Mesothelial cell of epicardium (in vitro differentiated cells): ENCODE measurements at regions not wholly inside any gene's neighbourhood (a gene's known extent, or its start where the extent isn't known, plus 50 kb on each side); places are given as distances from the start of the nearest gene placed in this dataset.

Experiments used
- DNase-seq, 2 experiments: peaks; one replicate each; pipeline ENCODE4 v3.0.0; 2021; ENCODE audit warnings: low spot score in 2 of 2; ENCODE audit not compliant: unreplicated experiment in 2 of 2
- H3K27ac Mint-ChIP-seq: 2 replicates; pipeline ENCODE4 v1.8.0; 2021; ENCODE audit warnings: mixed read lengths
- H3K27me3 Mint-ChIP-seq: 2 replicates; pipeline ENCODE4 v1.8.0; 2021; ENCODE audit warnings: low read depth, mixed read lengths
- H3K36me3 Mint-ChIP-seq: 2 replicates; pipeline ENCODE4 v1.8.0; 2021; ENCODE audit warnings: mixed read lengths
- H3K4me1 Mint-ChIP-seq: 2 replicates; pipeline ENCODE4 v1.8.0; 2021; ENCODE audit warnings: mixed read lengths
- H3K4me3 Mint-ChIP-seq: 2 replicates; pipeline ENCODE4 v1.8.0; 2021; ENCODE audit warnings: mild to moderate bottlenecking, moderate library complexity, mixed read lengths
- H3K9me3 Mint-ChIP-seq: 2 replicates; pipeline ENCODE4 v1.8.0; 2021; ENCODE audit warnings: mixed read lengths
- TF ChIP-seq, protein P1 (sequence below): fragments of 200-600 bp; sonication (generic); IDR thresholded peaks from one replicate; pipeline ENCODE4 v1.5.0; 2021; ENCODE audit warnings: antibody characterized with exemption; ENCODE audit not compliant: unreplicated experiment

DNA sequence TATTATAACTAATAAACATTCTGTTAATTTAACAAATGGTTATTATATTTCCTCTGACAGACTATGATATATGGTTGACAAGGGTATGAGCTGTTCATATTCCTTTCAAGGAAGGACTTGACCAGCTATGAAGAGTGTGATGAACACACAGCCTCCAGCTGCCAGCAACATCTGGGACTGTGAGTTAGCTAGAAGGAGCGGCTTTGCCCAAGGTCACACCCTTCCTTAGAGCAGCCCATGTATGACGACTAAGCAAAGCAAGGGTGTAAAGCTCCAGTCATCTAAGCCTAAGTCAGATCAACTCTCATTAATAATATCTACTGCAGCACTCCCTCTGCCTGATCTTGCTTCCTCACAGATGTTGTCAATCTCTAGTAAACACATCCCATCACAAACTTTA lies 355.4 kb downstream of the PLPP3 start:
- H3K27ac Mint-ChIP-seq: no peak overlapping the region

DNA sequence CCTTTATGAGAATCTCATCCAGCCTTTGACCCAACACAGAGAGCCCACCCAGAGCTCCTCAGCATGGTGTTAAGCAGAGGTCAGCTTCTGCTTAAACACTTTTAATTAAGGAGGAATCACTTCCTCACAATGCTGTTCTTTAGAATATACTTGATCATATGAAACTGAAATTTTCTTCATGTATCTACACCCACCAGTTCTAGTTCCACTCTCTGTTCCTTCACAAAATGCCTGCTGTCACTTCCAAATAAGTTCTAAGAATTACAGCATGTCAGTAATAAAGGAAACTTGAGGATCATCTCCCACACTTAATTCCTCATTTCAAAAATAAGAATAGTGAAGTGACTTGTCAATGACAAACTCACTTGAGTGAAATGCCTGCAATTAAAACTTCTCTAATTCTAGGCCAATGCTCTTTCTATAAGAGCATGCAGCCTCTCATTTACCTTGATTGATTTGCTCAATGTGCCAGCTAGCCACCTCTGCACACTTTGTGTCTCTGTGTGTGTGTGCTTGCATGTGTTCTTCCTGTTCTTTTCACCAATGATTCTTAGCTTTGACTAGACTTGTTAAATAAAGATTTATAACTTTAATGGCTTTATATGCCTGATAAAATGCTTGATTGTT lies 356.3 kb downstream of the PLPP3 start:
- no peak overlapping the region for H3K27ac Mint-ChIP-seq
- no peak overlapping the region for H3K4me3 Mint-ChIP-seq
- no peaks in the 10 kb centered on the region for H3K27me3 Mint-ChIP-seq
- no peaks in the 10 kb centered on the region for H3K9me3 Mint-ChIP-seq
- no peak for DNase-seq
- TF ChIP-seq, protein P1, sequence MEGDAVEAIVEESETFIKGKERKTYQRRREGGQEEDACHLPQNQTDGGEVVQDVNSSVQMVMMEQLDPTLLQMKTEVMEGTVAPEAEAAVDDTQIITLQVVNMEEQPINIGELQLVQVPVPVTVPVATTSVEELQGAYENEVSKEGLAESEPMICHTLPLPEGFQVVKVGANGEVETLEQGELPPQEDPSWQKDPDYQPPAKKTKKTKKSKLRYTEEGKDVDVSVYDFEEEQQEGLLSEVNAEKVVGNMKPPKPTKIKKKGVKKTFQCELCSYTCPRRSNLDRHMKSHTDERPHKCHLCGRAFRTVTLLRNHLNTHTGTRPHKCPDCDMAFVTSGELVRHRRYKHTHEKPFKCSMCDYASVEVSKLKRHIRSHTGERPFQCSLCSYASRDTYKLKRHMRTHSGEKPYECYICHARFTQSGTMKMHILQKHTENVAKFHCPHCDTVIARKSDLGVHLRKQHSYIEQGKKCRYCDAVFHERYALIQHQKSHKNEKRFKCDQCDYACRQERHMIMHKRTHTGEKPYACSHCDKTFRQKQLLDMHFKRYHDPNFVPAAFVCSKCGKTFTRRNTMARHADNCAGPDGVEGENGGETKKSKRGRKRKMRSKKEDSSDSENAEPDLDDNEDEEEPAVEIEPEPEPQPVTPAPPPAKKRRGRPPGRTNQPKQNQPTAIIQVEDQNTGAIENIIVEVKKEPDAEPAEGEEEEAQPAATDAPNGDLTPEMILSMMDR: no peak
- H3K36me3 Mint-ChIP-seq: no peaks in the 10 kb centered on the region
- H3K4me1 Mint-ChIP-seq: peaks cover 2% of the 10 kb centered on the region

More for the DNA sequence above, 355.4 kb downstream of the PLPP3 start:
- Mint-ChIP-seq H3K27me3 (no peaks in the 10 kb centered on the region), H3K4me1 (peaks cover 3% of the 10 kb centered on the region), H3K9me3 (no peaks in the 10 kb centered on the region), H3K36me3 (no peaks in the 10 kb centered on the region), H3K4me3 (no peak overlapping the region)
- TF ChIP-seq, protein P1: no peak
- DNase-seq: no peak

DNA sequence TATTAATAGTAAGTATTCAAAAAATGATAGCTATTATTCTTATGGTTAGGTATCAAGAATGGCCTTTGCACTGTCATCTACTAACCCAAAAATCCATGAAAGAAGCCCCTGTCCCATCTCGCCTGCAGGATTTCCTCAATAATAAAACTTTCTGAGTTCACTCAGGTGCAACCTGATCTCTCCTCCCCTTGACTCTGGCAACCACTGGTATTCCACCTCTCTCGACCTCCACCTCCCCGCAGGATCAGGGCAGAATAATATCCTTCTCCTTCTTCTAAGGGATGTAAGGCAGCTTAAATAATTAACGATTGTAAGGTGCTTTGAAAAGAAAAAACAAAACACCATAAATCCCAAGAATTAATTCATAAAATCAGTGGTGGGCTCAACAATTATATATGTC lies 359.3 kb downstream of the PLPP3 start:
- peaks cover 2% of the 10 kb centered on the region for H3K4me1 Mint-ChIP-seq
- H3K36me3 Mint-ChIP-seq: no peaks in the 10 kb centered on the region
- H3K4me3 Mint-ChIP-seq: no peak overlapping the region
- H3K27me3 Mint-ChIP-seq: no peaks in the 10 kb centered on the region
- H3K9me3 Mint-ChIP-seq: no peaks in the 10 kb centered on the region
- TF ChIP-seq, protein P1: no peak
- no peak for DNase-seq
- H3K27ac Mint-ChIP-seq: no peak overlapping the region

DNA sequence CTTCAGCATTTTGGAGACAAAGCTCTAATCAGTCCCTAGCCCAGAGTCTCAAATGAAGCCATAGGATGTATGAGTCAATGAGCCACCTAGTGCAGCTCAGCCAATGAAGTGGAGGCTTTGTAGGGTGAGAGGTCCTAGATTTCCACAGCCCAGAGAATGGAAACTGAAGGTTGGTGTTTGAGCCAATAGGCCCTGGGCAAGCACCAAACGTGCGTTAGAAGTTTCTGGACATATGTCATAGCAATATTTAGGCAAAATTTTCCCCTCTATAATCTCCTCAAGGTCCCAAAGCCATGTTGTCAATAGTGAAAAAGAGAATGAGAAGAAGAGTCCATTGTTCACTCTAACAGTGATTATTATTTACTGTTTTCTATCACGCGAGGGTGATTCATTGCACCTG lies 361.3 kb downstream of the PLPP3 start:
- no peak overlapping the region for H3K27ac Mint-ChIP-seq
- TF ChIP-seq, protein P1: no peak

DNA sequence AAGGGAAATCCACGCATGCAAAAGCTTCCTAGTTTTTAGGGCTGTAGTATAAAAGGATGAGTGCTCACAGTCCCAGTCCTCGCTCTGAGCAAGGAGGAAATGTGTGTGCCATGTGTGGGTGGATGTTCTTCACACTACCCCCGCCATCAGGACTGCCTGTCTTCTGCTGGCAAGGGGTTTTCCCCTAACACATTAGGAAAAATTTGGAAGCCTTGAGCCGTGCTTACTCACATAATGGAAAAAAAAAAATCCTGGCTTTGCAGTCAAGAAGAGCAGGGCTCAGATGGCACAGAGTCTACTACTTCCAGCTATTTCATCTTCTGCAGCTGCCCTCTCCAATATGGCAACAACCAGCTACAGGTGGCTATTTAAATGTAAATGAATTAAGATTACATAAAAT lies 363.1 kb downstream of the PLPP3 start:
- Mint-ChIP-seq H3K9me3 (no peaks in the 10 kb centered on the region), H3K4me3 (no peak overlapping the region), H3K27ac (no peak overlapping the region), H3K4me1 (peaks cover 2% of the 10 kb centered on the region), H3K27me3 (no peaks in the 10 kb centered on the region), H3K36me3 (no peaks in the 10 kb centered on the region)
- DNase-seq: no peak
- TF ChIP-seq, protein P1: no peak

More for the DNA sequence above, 361.3 kb downstream of the PLPP3 start:
- H3K4me3 Mint-ChIP-seq: no peak overlapping the region
- peaks cover 2% of the 10 kb centered on the region for H3K4me1 Mint-ChIP-seq
- H3K27me3 Mint-ChIP-seq: no peaks in the 10 kb centered on the region
- H3K9me3 Mint-ChIP-seq: no peaks in the 10 kb centered on the region
- DNase-seq: no peak
- no peaks in the 10 kb centered on the region for H3K36me3 Mint-ChIP-seq

DNA sequence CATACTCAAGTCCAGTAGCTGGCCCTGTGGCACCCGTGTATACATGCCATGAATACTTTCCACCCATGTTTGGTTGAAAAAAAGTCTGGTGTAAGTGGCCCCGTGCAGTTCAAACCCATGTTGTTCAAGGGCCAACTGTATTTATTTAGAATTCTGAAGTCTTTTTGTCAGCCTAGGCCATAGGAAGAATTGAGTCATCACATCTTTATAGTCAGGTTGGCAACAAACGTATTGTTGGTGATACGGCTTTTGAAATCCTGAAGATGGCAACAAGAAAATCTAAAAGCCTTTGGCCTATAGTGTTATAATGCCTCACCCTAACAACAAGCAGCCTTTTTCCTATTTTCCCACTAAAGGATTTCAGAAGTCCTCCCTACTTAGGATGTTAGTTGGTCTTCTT lies 363.6 kb downstream of the PLPP3 start:
- TF ChIP-seq, protein P1: no peak
- H3K36me3 Mint-ChIP-seq: no peaks in the 10 kb centered on the region
- no peak overlapping the region for H3K27ac Mint-ChIP-seq
- no peak for DNase-seq
- no peak overlapping the region for H3K4me3 Mint-ChIP-seq
- peaks cover 2% of the 10 kb centered on the region for H3K4me1 Mint-ChIP-seq
- no peaks in the 10 kb centered on the region for H3K27me3 Mint-ChIP-seq
- H3K9me3 Mint-ChIP-seq: no peaks in the 10 kb centered on the region
